H1 (cell line): ENCODE measurements at regions not wholly inside any gene's neighbourhood (a gene's known extent, or its start where the extent isn't known, plus 50 kb on each side); places are given as distances from the start of the nearest gene placed in this dataset.

Source experiments
- CTCF ChIA-PET: fragments of 300-600 bp; sonication (Branson Sonifier 250); formaldehyde crosslinking; loops from one replicate; lab custom pipeline; 2021; ENCODE audit not compliant: partially characterized antibody; lab: Charles Lee
- POLR2A ChIA-PET: fragments of 300-600 bp; sonication (Branson Sonifier 250); formaldehyde crosslinking; loops from one replicate; lab custom pipeline; 2021; ENCODE audit warnings: inconsistent platforms; ENCODE audit not compliant: partially characterized antibody; lab: Charles Lee
- DNase-seq, 2 experiments: peaks; one replicate each; pipeline versions ENCODE4 v3.0.0 to v3.0.0-alpha.2; 2010 to 2022; ENCODE audit warnings: low spot score in 2 of 2, low read depth in 1 of 2, mixed read lengths in 1 of 2
- FAIRE-seq: peaks from 2 replicates; lab custom pipeline; 2011; peaks lifted over from hg19 to GRCh38; lab: Jason Lieb, UNC
- H2AFZ ChIP-seq: 2 replicates; pipeline ENCODE4 v1.8.1; 2012; ENCODE audit warnings: low read length, inconsistent platforms
- H2AK5ac ChIP-seq: 2 replicates; pipeline ENCODE4 v1.6.1; 2013; ENCODE audit warnings: low read depth, low read length
- H2BK120ac ChIP-seq: replicated peaks from 2 replicates; pipeline ENCODE3; 2013; ENCODE audit warnings: low read depth, low read length, inconsistent platforms
- H2BK12ac ChIP-seq: 2 replicates; pipeline ENCODE4 v1.6.1; 2013; ENCODE audit warnings: low read depth, low read length
- H2BK15ac ChIP-seq: 2 replicates; pipeline ENCODE4 v1.6.1; 2013; ENCODE audit warnings: low read length
- H2BK20ac ChIP-seq: 2 replicates; pipeline ENCODE4 v1.6.1; 2013; ENCODE audit warnings: low read length
- H2BK5ac ChIP-seq: 2 replicates; pipeline ENCODE4 v1.6.1; 2013; ENCODE audit warnings: low read depth, low read length
- H3K14ac ChIP-seq: 2 replicates; pipeline ENCODE4 v1.6.1; 2013; ENCODE audit warnings: inconsistent platforms; ENCODE audit not compliant: insufficient read length
- H3K18ac ChIP-seq: 2 replicates; pipeline ENCODE4 v1.6.1; 2013; ENCODE audit warnings: low read length; ENCODE audit errors: extremely low read depth
- H3K23ac ChIP-seq: 2 replicates; pipeline ENCODE4 v1.6.1; 2013; ENCODE audit warnings: inconsistent platforms; ENCODE audit not compliant: insufficient read length
- H3K23me2 ChIP-seq: 2 replicates; pipeline ENCODE4 v1.6.1; 2013; ENCODE audit warnings: low read depth, low read length
- H3K27ac ChIP-seq: 2 replicates; pipeline ENCODE4 v1.6.1; 2011; ENCODE audit warnings: low read depth, low read length, inconsistent platforms
- H3K27me3 ChIP-seq, 4 experiments: replicated peaks in 1 of 4; 1 replicate in 1 of 4; 2 replicates in 3 of 4; pipeline versions ENCODE4 v1.6.1 to v1.8.1; 2011 to 2013; ENCODE audit warnings: low read length in 3 of 4, mild to moderate bottlenecking in 3 of 4, inconsistent platforms in 2 of 4, mixed read lengths in 2 of 4, moderate library complexity in 1 of 4; ENCODE audit not compliant: control insufficient read depth in 3 of 4, insufficient read depth in 3 of 4; ENCODE audit errors: extremely low read depth in 1 of 4
- H3K36me3 ChIP-seq, 4 experiments: 2 replicates each; pipeline versions ENCODE4 v1.6.1 to v1.8.1; 2011 to 2013; ENCODE audit warnings: mild to moderate bottlenecking in 4 of 4, low read length in 3 of 4, moderate library complexity in 2 of 4, control low read depth in 1 of 4, inconsistent platforms in 1 of 4; ENCODE audit not compliant: insufficient read depth in 4 of 4, control insufficient read depth in 2 of 4
- H3K4ac ChIP-seq: replicated peaks from 2 replicates; pipeline ENCODE3; 2013; ENCODE audit warnings: low read length, low read depth, mixed read lengths, inconsistent platforms; ENCODE audit not compliant: insufficient read length
- H3K4me1 ChIP-seq, 4 experiments: replicated peaks in 1 of 4; 1 replicate in 1 of 4; 2 replicates in 3 of 4; pipeline versions ENCODE4 v1.6.1 to v1.8.1; 2011 to 2013; ENCODE audit warnings: low read length in 3 of 4, inconsistent platforms in 2 of 4, mixed read lengths in 1 of 4; ENCODE audit not compliant: insufficient read depth in 4 of 4, control insufficient read depth in 3 of 4
- H3K4me2 ChIP-seq, 2 experiments: 2 replicates each; pipeline versions ENCODE4 v1.6.1 to v1.8.1; 2011 to 2013; ENCODE audit warnings: low read depth in 2 of 2, low read length in 2 of 2, control low read depth in 1 of 2, inconsistent platforms in 1 of 2, mild to moderate bottlenecking in 1 of 2; ENCODE audit not compliant: insufficient read depth in 1 of 2
- H3K4me3 ChIP-seq, 4 experiments: fragments of 200-600, 300-600 bp in 1 of 4; sonication (generic), shearing (Covaris generic), sonication (Bioruptor Twin) in 1 of 4; 2 replicates each; pipeline versions ENCODE4 v1.5.1 to v1.8.1; 2011 to 2016; ENCODE audit warnings: low read length in 4 of 4, low read depth in 3 of 4, control low read depth in 2 of 4, inconsistent platforms in 2 of 4, mild to moderate bottlenecking in 2 of 4, mixed read lengths in 1 of 4, moderate library complexity in 1 of 4; ENCODE audit not compliant: insufficient read depth in 2 of 4; ENCODE audit errors: extremely low read depth in 1 of 4
- H3K56ac ChIP-seq: replicated peaks from 2 replicates; pipeline ENCODE3; 2013; ENCODE audit warnings: low read depth, mild to moderate bottlenecking, mixed read lengths, low read length, inconsistent platforms; ENCODE audit not compliant: insufficient read length
- H3K79me1 ChIP-seq: 2 replicates; pipeline ENCODE4 v1.6.1; 2013; ENCODE audit warnings: low read depth, low read length, control low read depth
- H3K79me2 ChIP-seq, 2 experiments: 2 replicates each; pipeline versions ENCODE4 v1.6.1 to v1.8.1; 2012 to 2013; ENCODE audit warnings: low read length in 2 of 2, mild to moderate bottlenecking in 2 of 2, inconsistent platforms in 1 of 2; ENCODE audit not compliant: insufficient read depth in 2 of 2, control insufficient read depth in 1 of 2
- H3K9ac ChIP-seq, 4 experiments: replicated peaks in 1 of 4; 1 replicate in 1 of 4; 2 replicates in 3 of 4; pipeline versions ENCODE4 v1.6.1 to v1.8.1; 2011 to 2013; ENCODE audit warnings: low read depth in 3 of 4, low read length in 3 of 4, control low read depth in 2 of 4, mild to moderate bottlenecking in 2 of 4, moderate library complexity in 2 of 4, inconsistent platforms in 1 of 4; ENCODE audit errors: extremely low read depth in 1 of 4
- H3K9me3 ChIP-seq, 2 experiments: 2 replicates each; pipeline versions ENCODE4 v1.6.1 to v1.8.1; 2012 to 2013; ENCODE audit warnings: mild to moderate bottlenecking in 2 of 2, moderate library complexity in 2 of 2, control low read depth in 1 of 2, inconsistent platforms in 1 of 2, low read depth in 1 of 2, low read length in 1 of 2, mixed read lengths in 1 of 2; ENCODE audit not compliant: insufficient read depth in 2 of 2
- H4K20me1 ChIP-seq, 2 experiments: replicated peaks in 1 of 2; 2 replicates each; pipeline versions ENCODE3 to v1.8.1; 2011 to 2013; ENCODE audit warnings: inconsistent platforms in 2 of 2, low read length in 2 of 2, mild to moderate bottlenecking in 1 of 2; ENCODE audit not compliant: insufficient read depth in 2 of 2, control insufficient read depth in 1 of 2
- H4K5ac ChIP-seq: 2 replicates; pipeline ENCODE4 v1.6.1; 2013; ENCODE audit warnings: low read length, low read depth, mixed read lengths, inconsistent platforms; ENCODE audit not compliant: insufficient read length
- H4K8ac ChIP-seq: 2 replicates; pipeline ENCODE4 v1.8.0; 2013; ENCODE audit warnings: mild to moderate bottlenecking, moderate library complexity, low read length, inconsistent platforms; ENCODE audit not compliant: insufficient read depth; ENCODE audit errors: extremely low read depth
- H4K91ac ChIP-seq: replicated peaks from 2 replicates; pipeline ENCODE3; 2013; ENCODE audit warnings: low read length, mixed read lengths, inconsistent platforms; ENCODE audit not compliant: insufficient read length
- CHD2 ChIP-seq: IDR thresholded peaks from 2 replicates; pipeline ENCODE4 v1.6.1; 2012; ENCODE audit warnings: low read length, improper control_type of control experiment
- CTBP2 ChIP-seq: IDR thresholded peaks from 2 replicates; pipeline ENCODE4 v1.7.0; 2011; ENCODE audit warnings: borderline replicate concordance, mild to moderate bottlenecking, moderate library complexity, mixed read lengths, low read length; ENCODE audit not compliant: insufficient read depth, insufficient read length
- FOSL1 ChIP-seq: IDR thresholded peaks from 2 replicates; pipeline ENCODE4 v1.6.1; 2011; ENCODE audit warnings: mild to moderate bottlenecking, low read depth, low read length, moderate library complexity; ENCODE audit not compliant: insufficient read depth
- HDAC2 ChIP-seq, 2 experiments: fragments of 300-600 bp in 1 of 2; sonication (generic) in 1 of 2; IDR thresholded peaks; 2 replicates each; pipeline ENCODE4 v1.6.1; 2011 to 2012; ENCODE audit warnings: low read depth in 2 of 2, low read length in 2 of 2, mild to moderate bottlenecking in 2 of 2, moderate library complexity in 2 of 2, borderline replicate concordance in 1 of 2, inconsistent platforms in 1 of 2
- NANOG ChIP-seq: IDR thresholded peaks from 2 replicates; pipeline ENCODE4 v1.6.1; 2011; ENCODE audit warnings: low read length, low read depth, mild to moderate bottlenecking, inconsistent platforms; ENCODE audit not compliant: insufficient read depth, poor library complexity, severe bottlenecking
- POU5F1 ChIP-seq: IDR thresholded peaks from 2 replicates; pipeline ENCODE4 v1.6.1; 2011; ENCODE audit warnings: low read depth, mild to moderate bottlenecking, low read length, moderate library complexity
- RBBP5 ChIP-seq: IDR thresholded peaks from 2 replicates; pipeline ENCODE4 v1.7.1; 2012; ENCODE audit warnings: low read depth, mild to moderate bottlenecking, inconsistent platforms, low read length, moderate library complexity, borderline replicate concordance
- RNF2 ChIP-seq: fragments of 200-900, 300-1000 bp; sonication (generic); IDR thresholded peaks from 2 replicates; pipeline ENCODE4 v1.7.1; 2016; ENCODE audit warnings: borderline replicate concordance, low read depth, mild to moderate bottlenecking, antibody characterized with exemption, low read length; ENCODE audit not compliant: poor library complexity, severe bottlenecking; ENCODE audit errors: missing control alignments
- SRF ChIP-seq: IDR thresholded peaks from 2 replicates; pipeline ENCODE4 v1.6.1; 2011; ENCODE audit warnings: mild to moderate bottlenecking, low read depth, low read length, moderate library complexity
- TAF7 ChIP-seq: optimal IDR thresholded peaks from 2 replicates; pipeline ENCODE3; 2011; ENCODE audit warnings: low read depth, mild to moderate bottlenecking, inconsistent platforms, low read length, moderate library complexity, borderline replicate concordance
- TBP ChIP-seq: IDR thresholded peaks from 2 replicates; pipeline ENCODE4 v1.6.1; 2011; ENCODE audit warnings: low read depth, low read length, improper control_type of control experiment
- TEAD4 ChIP-seq: IDR thresholded peaks from 2 replicates; pipeline ENCODE4 v1.6.1; 2012; ENCODE audit warnings: low read depth, low read length, inconsistent platforms, mixed read lengths
- WGBS, 2 experiments: shearing (Covaris generic) in 1 of 2; methylation state at CpG; one replicate each; pipeline versions ENCODE4 v1.1.6 to v1.1.7; 2013 to 2015; ENCODE audit warnings: low lambda C conversion rate in 2 of 2, mixed read lengths in 2 of 2, inconsistent platforms in 1 of 2, low coverage in 1 of 2, missing lambda C conversion rate in 1 of 2; ENCODE audit not compliant: insufficient replicate concordance in 2 of 2, insufficient coverage in 1 of 2, insufficient read length in 1 of 2; ENCODE audit errors: extremely low coverage in 1 of 2, missing lambda C conversion rate in 1 of 2; 5-methylcytosine and 5-hydroxymethylcytosine counted together

DNA sequence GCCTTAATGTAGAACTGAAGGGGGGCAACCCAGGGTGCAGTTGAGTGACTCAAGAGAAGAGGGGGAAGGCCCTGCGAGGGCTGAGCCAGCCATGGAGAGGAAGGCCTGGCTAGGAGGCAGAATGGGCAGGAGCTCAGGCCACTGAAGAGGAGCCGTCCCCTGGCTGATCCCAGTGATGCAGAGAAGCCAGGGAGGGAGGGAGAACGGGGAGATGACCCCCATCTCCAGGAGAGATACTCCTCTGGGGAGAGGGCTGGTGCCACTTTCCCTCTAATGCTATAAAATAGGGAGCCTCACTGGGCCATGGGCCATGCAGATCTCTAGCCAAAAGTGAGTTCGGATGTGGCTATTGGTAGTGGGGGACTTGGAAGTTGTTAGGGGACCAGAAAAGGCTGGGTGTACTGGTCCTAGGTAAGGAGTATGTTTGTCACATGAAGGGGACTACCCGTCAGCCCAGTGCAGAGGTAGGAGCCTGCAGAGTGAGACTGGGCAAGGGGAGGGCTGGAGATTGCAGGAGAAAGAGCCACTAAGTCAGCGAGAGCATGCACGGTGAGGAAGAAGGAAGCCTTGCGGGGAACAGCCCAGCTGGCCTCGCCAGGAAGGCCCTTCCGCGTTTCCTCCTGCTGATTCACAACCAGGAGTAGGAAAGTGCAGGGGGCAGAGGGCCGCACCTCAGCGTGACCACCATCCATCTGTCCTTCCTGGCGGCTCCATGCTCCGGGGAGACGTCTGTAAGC is 347.6 kb downstream of the TCERG1L start:
- CTCF ChIA-PET: interaction anchor here (1.3 kb wide), 1 partner anchor 63 kb away, joined by 3 read pairs; no protein-coding TSS in a partner anchor
- H3K36me3 ChIP-seq: no peaks in the 10 kb centered on the region
- no peak for FAIRE-seq
- H2AK5ac ChIP-seq: no peak overlapping the region
- H3K4me3 ChIP-seq: no peak overlapping the region
- H3K23ac ChIP-seq: no peak overlapping the region
- H4K8ac ChIP-seq: no peak overlapping the region; the same call in 1 of the 2 replicates
- POLR2A ChIA-PET: no interaction called here
- H3K18ac ChIP-seq: no peak overlapping the region
- H3K27ac ChIP-seq: no peak overlapping the region
- H2BK15ac ChIP-seq: no peak overlapping the region
- no peak overlapping the region for H3K9ac ChIP-seq
- H3K56ac ChIP-seq: no peak overlapping the region
- WGBS, 2 experiments: 87% methylated on average over 15 of the region's 16 CpGs; no CpG with 5 or more reads in 1 of the 2 experiments
- H3K4me1 ChIP-seq: 0 out of 7 replicates have a peak, but pooled peaks cover 0 to 2% (median 0%) of the 10 kb centered on the region in 4 experiments
- H4K91ac ChIP-seq: no peak overlapping the region
- H3K9me3 ChIP-seq: peaks cover 0 to 3% of the 10 kb centered on the region in 2 experiments; a peak in 1 of 4 replicates
- H2BK5ac ChIP-seq: no peak overlapping the region
- no peaks in the 10 kb centered on the region for H3K23me2 ChIP-seq
- no peaks in the 10 kb centered on the region for H3K27me3 ChIP-seq
- no peaks in the 10 kb centered on the region for H4K20me1 ChIP-seq
- no peak overlapping the region for H2BK120ac ChIP-seq
- no peak for DNase-seq
- no peak overlapping the region for H3K4me2 ChIP-seq
- H3K79me1 ChIP-seq: no peaks in the 10 kb centered on the region
- H2AFZ ChIP-seq: no peak overlapping the region; the same call in 1 of the 2 replicates
- no peak overlapping the region for H4K5ac ChIP-seq
- no peak overlapping the region for H3K4ac ChIP-seq
- no peak overlapping the region for H3K14ac ChIP-seq
- H3K79me2 ChIP-seq: no peaks in the 10 kb centered on the region
- no peak overlapping the region for H2BK20ac ChIP-seq
- no peak overlapping the region for H2BK12ac ChIP-seq
- TF ChIP-seq NANOG (no peak), FOSL1 (no peak), CHD2 (no peak), RNF2 (no peak), RBBP5 (no peak), CTBP2 (no peak), TBP (no peak), TEAD4 (no peak), TAF7 (no peak), POU5F1 (no peak), SRF (no peak), HDAC2 (IDR thresholded peaks at IDR 0.05; ENCODE audit: borderline replicate concordance in 1 of 2, low read depth in 2 of 2, low read length in 2 of 2) (no peak)
